ENCODE measurements at regions not wholly inside any gene's neighbourhood (a gene's known extent, or its start where the extent isn't known, plus 50 kb on each side); places are given as distances from the start of the nearest gene placed in this dataset.

GRCh38 chr4:97016186-97016907, 1126.9 kb downstream of the STPG2 start:
- TF ChIP-seq CTCF (IDR thresholded peaks at IDR 0.05; ENCODE audit: insufficient read depth, low read length), result no peak
- TF ChIP-seq POLR2AphosphoS5 (IDR thresholded peaks at IDR 0.05; ENCODE audit: low read depth), result no peak
- no peak for TF ChIP-seq GABPA (IDR thresholded peaks at IDR 0.05; ENCODE audit: low read depth)
- TF ChIP-seq REST (IDR thresholded peaks at IDR 0.05; ENCODE audit: insufficient replicate concordance, low read depth), result no peak
- TF ChIP-seq SPI1 (IDR thresholded peaks at IDR 0.05; ENCODE audit: borderline replicate concordance, low read depth), result no peak

Measured in HL-60 (cell line).